Trophoblast cell (in vitro differentiated cells and primary cell): ENCODE measurements at regions not wholly inside any gene's neighbourhood (a gene's known extent, or its start where the extent isn't known, plus 50 kb on each side); places are given as distances from the start of the nearest gene placed in this dataset.
A peak's percentile ranks its signal among the peaks of the same experiment; 100 is the strongest.

ENCODE experiments used
- DNase-seq, 2 donors: peaks; one replicate each; pipeline ENCODE4 v3.0.0-alpha.2; 2016
- H2AFZ ChIP-seq: 2 replicates; pipeline ENCODE4 v1.6.1; 2013; ENCODE audit warnings: low read length, moderate library complexity, mild to moderate bottlenecking; ENCODE audit not compliant: insufficient read depth, poor library complexity
- H2AK5ac ChIP-seq: 2 replicates; pipeline ENCODE4 v1.6.1; 2013; ENCODE audit warnings: mild to moderate bottlenecking, low read length
- H2BK120ac ChIP-seq: 2 replicates; pipeline ENCODE4 v1.6.1; 2013; ENCODE audit warnings: low read length, mild to moderate bottlenecking, moderate library complexity; ENCODE audit not compliant: insufficient read depth, poor library complexity
- H2BK12ac ChIP-seq: 2 replicates; pipeline ENCODE4 v1.6.1; 2013; ENCODE audit warnings: mild to moderate bottlenecking, low read length, moderate library complexity
- H2BK5ac ChIP-seq: 2 replicates; pipeline ENCODE4 v1.6.1; 2013; ENCODE audit warnings: low read length, low read depth, moderate library complexity, mild to moderate bottlenecking; ENCODE audit not compliant: poor library complexity
- H3K14ac ChIP-seq: 2 replicates; pipeline ENCODE4 v1.6.1; 2013; ENCODE audit warnings: mild to moderate bottlenecking, low read length
- H3K18ac ChIP-seq: 2 replicates; pipeline ENCODE4 v1.6.1; 2013; ENCODE audit warnings: mild to moderate bottlenecking, low read length
- H3K23ac ChIP-seq: 2 replicates; pipeline ENCODE4 v1.6.1; 2013; ENCODE audit warnings: low read length
- H3K27ac ChIP-seq: 2 replicates; pipeline ENCODE4 v1.5.1; 2013; ENCODE audit warnings: low read depth, mild to moderate bottlenecking, inconsistent platforms, low read length, moderate library complexity
- H3K27me3 ChIP-seq: 2 replicates; pipeline ENCODE4 v1.6.1; 2013; ENCODE audit warnings: inconsistent platforms, mild to moderate bottlenecking, low read length, moderate library complexity; ENCODE audit not compliant: insufficient read depth
- H3K36me3 ChIP-seq, 2 experiments: 1 replicate in 1 of 2; 2 replicates in 1 of 2; pipeline ENCODE4 v1.6.1; 2013; ENCODE audit warnings: low read length in 2 of 2, mild to moderate bottlenecking in 2 of 2, moderate library complexity in 1 of 2; ENCODE audit not compliant: insufficient read depth in 2 of 2, control insufficient read depth in 1 of 2
- H3K4ac ChIP-seq: 2 replicates; pipeline ENCODE4 v1.6.1; 2013; ENCODE audit warnings: low read depth, mild to moderate bottlenecking, low read length, moderate library complexity
- H3K4me1 ChIP-seq, 2 experiments: 1 replicate in 1 of 2; 2 replicates in 1 of 2; pipeline ENCODE4 v1.6.1; 2013; ENCODE audit warnings: low read length in 2 of 2, mild to moderate bottlenecking in 2 of 2, moderate library complexity in 1 of 2; ENCODE audit not compliant: insufficient read depth in 2 of 2, control insufficient read depth in 1 of 2
- H3K4me2 ChIP-seq: 2 replicates; pipeline ENCODE4 v1.6.1; 2013; ENCODE audit warnings: inconsistent platforms, mild to moderate bottlenecking, low read length, moderate library complexity
- H3K4me3 ChIP-seq: 2 replicates; pipeline ENCODE4 v1.5.1; 2013; ENCODE audit warnings: mild to moderate bottlenecking, low read depth, low read length, inconsistent platforms
- H3K79me1 ChIP-seq: one replicate; pipeline ENCODE4 v1.6.1; 2013; ENCODE audit warnings: low read length
- H3K79me2 ChIP-seq: 2 replicates; pipeline ENCODE4 v1.6.1; 2013; ENCODE audit warnings: low read length, mild to moderate bottlenecking; ENCODE audit not compliant: control insufficient read depth, insufficient read depth, poor library complexity
- H3K9ac ChIP-seq: 2 replicates; pipeline ENCODE4 v1.6.1; 2013; ENCODE audit warnings: mild to moderate bottlenecking, low read length
- H3K9me3 ChIP-seq: 2 replicates; pipeline ENCODE4 v1.6.1; 2013; ENCODE audit warnings: low read depth, mild to moderate bottlenecking, control low read depth, inconsistent platforms, low read length; ENCODE audit not compliant: insufficient read depth
- H4K12ac ChIP-seq: 2 replicates; pipeline ENCODE4 v1.6.1; 2013; ENCODE audit warnings: low read depth, mild to moderate bottlenecking, low read length, moderate library complexity
- H4K8ac ChIP-seq: 2 replicates; pipeline ENCODE4 v1.6.1; 2013; ENCODE audit warnings: low read depth, mild to moderate bottlenecking, low read length, moderate library complexity
- H4K91ac ChIP-seq: one replicate; pipeline ENCODE4 v1.6.1; 2013; ENCODE audit warnings: low read depth, mild to moderate bottlenecking, low read length, moderate library complexity
- WGBS: extraction: QIAGEN DNeasy Blood & Tissue Kit; methylation state at CpG from one replicate; pipeline ENCODE4 v1.1.7; 2013; ENCODE audit warnings: missing lambda C conversion rate; ENCODE audit not compliant: insufficient read length, insufficient coverage; ENCODE audit errors: extremely low coverage; 5-methylcytosine and 5-hydroxymethylcytosine counted together

DNA sequence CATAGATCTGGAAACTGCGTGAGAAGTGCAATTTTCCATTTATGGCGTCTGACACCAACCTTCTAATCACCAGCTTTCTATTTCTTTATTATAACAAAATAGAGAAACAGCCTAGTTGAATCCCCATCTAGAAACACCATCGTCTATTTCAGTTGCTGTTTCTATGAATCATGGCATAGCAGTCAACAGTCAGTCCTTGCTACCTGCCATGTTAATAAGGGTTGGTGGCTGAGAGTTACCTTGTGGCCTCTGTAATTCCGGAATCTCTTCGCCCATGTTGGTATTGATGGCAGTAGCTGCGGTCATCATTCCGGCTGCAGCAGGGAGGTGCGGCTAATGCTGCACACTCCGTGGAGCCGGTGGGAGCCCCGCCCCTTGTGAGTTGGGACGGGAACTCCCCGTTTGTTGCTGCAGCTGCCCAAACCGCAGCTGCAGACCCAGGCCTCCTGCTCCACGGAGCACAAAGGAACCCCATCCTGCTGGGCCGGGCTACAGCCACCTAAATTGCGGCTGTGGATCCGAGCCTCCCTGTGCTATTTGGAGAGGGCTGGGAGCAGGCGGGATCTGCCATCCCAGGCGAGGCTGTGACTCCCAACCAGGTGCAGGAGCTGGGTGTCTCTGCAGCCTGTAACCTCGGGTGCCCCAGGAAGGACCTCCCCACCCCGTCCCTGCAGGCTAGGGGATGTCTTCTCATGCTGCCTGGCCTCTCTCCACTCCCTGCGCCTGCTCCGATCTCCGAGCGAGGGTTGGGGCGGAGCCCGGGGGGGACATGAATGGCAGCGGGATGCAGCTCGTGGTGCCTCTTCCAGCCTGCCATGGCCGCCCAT, 115.4 kb upstream of the STK26 start:
- no peaks in the 10 kb centered on the region for H3K79me1 ChIP-seq
- H4K91ac ChIP-seq: no peak overlapping the region
- no peak overlapping the region for H3K9ac ChIP-seq
- H3K27ac ChIP-seq: no peak overlapping the region
- H2AFZ ChIP-seq: no peak overlapping the region
- no peak overlapping the region for H3K4me2 ChIP-seq
- no peak overlapping the region for H2BK12ac ChIP-seq
- H3K18ac ChIP-seq: no peak overlapping the region
- no peak overlapping the region for H4K12ac ChIP-seq
- no peaks in the 10 kb centered on the region for H3K36me3 ChIP-seq
- H4K8ac ChIP-seq: no peak overlapping the region
- no peaks in the 10 kb centered on the region for H3K27me3 ChIP-seq
- H2BK5ac ChIP-seq: no peak overlapping the region
- H2BK120ac ChIP-seq: no peak overlapping the region
- H2AK5ac ChIP-seq: no peak overlapping the region
- no CpG with 5 or more reads among the region's 31 CpGs for WGBS
- H3K9me3 ChIP-seq: peaks cover 5% of the 10 kb centered on the region
- H3K4me3 ChIP-seq: no peak overlapping the region
- no peak overlapping the region for H3K14ac ChIP-seq
- no peaks in the 10 kb centered on the region for H3K79me2 ChIP-seq
- no peak overlapping the region for H3K23ac ChIP-seq
- peak; percentile 37 to 54 for DNase-seq
- no peak overlapping the region for H3K4ac ChIP-seq
- no peaks in the 10 kb centered on the region for H3K4me1 ChIP-seq

DNA sequence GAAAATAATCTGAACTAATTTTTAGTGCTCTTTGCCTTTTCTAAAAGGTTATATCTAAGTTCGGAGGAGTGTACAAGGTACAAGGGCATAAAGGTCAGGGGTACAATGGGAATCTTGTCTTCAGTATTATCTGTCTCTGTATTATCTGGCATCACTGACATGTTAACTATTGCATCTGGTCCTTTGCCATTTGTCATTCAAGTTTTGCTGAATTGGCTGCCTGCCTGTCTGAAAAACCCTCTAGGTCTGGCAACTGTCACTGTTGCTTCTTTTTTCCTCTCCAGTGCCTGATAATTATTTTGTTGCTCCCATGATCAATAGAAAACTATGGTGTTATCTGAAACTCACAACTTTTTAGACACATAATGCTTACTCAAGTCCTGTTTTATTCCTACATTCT, 112.5 kb upstream of the STK26 start:
- no peaks in the 10 kb centered on the region for H3K4me1 ChIP-seq
- H3K27me3 ChIP-seq: no peaks in the 10 kb centered on the region
- no peak overlapping the region for H4K91ac ChIP-seq
- no peaks in the 10 kb centered on the region for H3K36me3 ChIP-seq
- no peaks in the 10 kb centered on the region for H3K79me1 ChIP-seq
- H2AK5ac ChIP-seq: no peak overlapping the region
- no peak overlapping the region for H3K27ac ChIP-seq
- no peak overlapping the region for H2BK120ac ChIP-seq
- H3K18ac ChIP-seq: no peak overlapping the region
- no peak overlapping the region for H3K4ac ChIP-seq
- H3K4me3 ChIP-seq: no peak overlapping the region
- no peak overlapping the region for H3K4me2 ChIP-seq
- no peaks in the 10 kb centered on the region for H3K79me2 ChIP-seq
- no CpG with 5 or more reads among the region's 1 CpG for WGBS
- no peak overlapping the region for H2BK12ac ChIP-seq
- no peak overlapping the region for H3K14ac ChIP-seq
- no peak overlapping the region for H4K8ac ChIP-seq
- H4K12ac ChIP-seq: no peak overlapping the region
- H3K9ac ChIP-seq: no peak overlapping the region
- no peak overlapping the region for H3K23ac ChIP-seq
- DNase-seq: no peak
- H2BK5ac ChIP-seq: no peak overlapping the region
- peaks cover 5% of the 10 kb centered on the region for H3K9me3 ChIP-seq
- H2AFZ ChIP-seq: no peak overlapping the region

DNA sequence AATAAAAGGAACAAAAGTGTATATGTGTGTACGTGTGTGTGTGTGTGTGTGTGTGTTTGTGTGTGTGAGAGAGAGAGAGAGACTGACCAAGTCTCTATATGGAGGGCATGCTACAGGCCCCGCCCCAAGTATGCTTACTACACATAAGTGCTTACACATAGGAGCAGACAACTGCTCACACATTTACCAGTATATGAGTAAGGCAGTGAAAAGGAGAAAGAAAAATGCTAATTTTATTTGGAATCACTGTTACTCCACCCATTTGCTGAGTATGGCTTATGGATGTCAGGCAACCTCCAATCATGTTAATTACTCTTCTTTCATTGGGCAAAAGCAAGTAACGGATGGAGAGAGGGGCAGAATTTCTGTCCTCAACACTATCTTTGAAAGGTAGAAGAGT, 107.6 kb upstream of the STK26 start:
- Histone ChIP-seq H4K8ac (no peak overlapping the region), H3K4me3 (no peak overlapping the region), H2BK12ac (no peak overlapping the region), H3K14ac (no peak overlapping the region), H3K27me3 (no peaks in the 10 kb centered on the region), H3K4me2 (no peak overlapping the region), H3K9ac (no peak overlapping the region), H4K12ac (no peak overlapping the region), H3K23ac (no peak overlapping the region), H2AFZ (no peak overlapping the region), H2BK120ac (no peak overlapping the region), H3K27ac (no peak overlapping the region), H2BK5ac (no peak overlapping the region), H3K79me2 (no peaks in the 10 kb centered on the region), H2AK5ac (no peak overlapping the region), H3K79me1 (no peaks in the 10 kb centered on the region), H4K91ac (no peak overlapping the region), H3K36me3 (no peaks in the 10 kb centered on the region), H3K9me3 (no peaks in the 10 kb centered on the region), H3K18ac (no peak overlapping the region), H3K4me1 (peaks cover 0 to 2% of the 10 kb centered on the region in 2 experiments), H3K4ac (no peak overlapping the region)
- DNase-seq: no peak
- no CpG with 5 or more reads among the region's 3 CpGs for WGBS

DNA sequence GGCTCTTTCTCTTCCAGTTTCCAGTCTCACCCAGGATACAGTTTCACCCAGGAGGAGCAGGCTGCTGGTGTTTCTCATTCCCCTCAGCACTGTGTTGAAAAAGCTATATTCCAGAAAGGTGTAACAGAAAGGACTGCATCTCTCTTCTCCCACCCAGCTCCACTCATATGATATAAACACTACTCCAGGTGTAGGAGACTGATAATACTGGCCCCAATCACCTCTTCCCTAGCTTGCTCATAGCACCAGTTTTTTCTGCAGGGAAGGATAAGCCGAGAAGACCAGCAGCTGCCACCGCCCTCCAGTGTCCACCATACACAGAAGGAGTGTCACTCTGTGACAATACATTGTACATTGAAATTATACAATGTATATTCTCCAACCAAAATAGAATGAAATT, 105.5 kb upstream of the STK26 start:
- H4K8ac ChIP-seq: no peak overlapping the region
- no peak overlapping the region for H3K9ac ChIP-seq
- no peaks in the 10 kb centered on the region for H3K9me3 ChIP-seq
- no peaks in the 10 kb centered on the region for H3K79me1 ChIP-seq
- H4K91ac ChIP-seq: no peak overlapping the region
- H2BK120ac ChIP-seq: no peak overlapping the region
- H2AK5ac ChIP-seq: no peak overlapping the region
- no peak overlapping the region for H3K4me2 ChIP-seq
- H3K27me3 ChIP-seq: no peaks in the 10 kb centered on the region
- DNase-seq: no peak
- no peak overlapping the region for H2BK5ac ChIP-seq
- H3K36me3 ChIP-seq: no peaks in the 10 kb centered on the region
- no peak overlapping the region for H2AFZ ChIP-seq
- peaks cover 0 to 2% of the 10 kb centered on the region in 2 experiments for H3K4me1 ChIP-seq
- no peak overlapping the region for H4K12ac ChIP-seq
- H2BK12ac ChIP-seq: no peak overlapping the region
- H3K79me2 ChIP-seq: no peaks in the 10 kb centered on the region
- H3K27ac ChIP-seq: no peak overlapping the region
- no peak overlapping the region for H3K23ac ChIP-seq
- no peak overlapping the region for H3K4me3 ChIP-seq
- H3K14ac ChIP-seq: no peak overlapping the region
- H3K18ac ChIP-seq: no peak overlapping the region
- H3K4ac ChIP-seq: no peak overlapping the region
- no CpG with 5 or more reads among the region's 2 CpGs for WGBS
